SW 1271 (cell line): ENCODE measurements at regions not wholly inside any gene's neighbourhood (a gene's known extent, or its start where the extent isn't known, plus 50 kb on each side); places are given as distances from the start of the nearest gene placed in this dataset.

Source experiments
- DNase-seq, 2 experiments: peaks; one replicate each; lab custom pipeline; 2025; lab: John Stamatoyannopoulos, UW

GRCh38 chr3:189557824-189558223 is 73.4 kb upstream of the TP63 start:
- no peak for DNase-seq

- no peak for DNase-seq
These were observed 69.9 kb upstream of the TP63 start for GRCh38 chr3:189561256-189561655.

GRCh38 chr3:189563853-189564563 is 67.2 kb upstream of the TP63 start:
- peak; percentile 23 to 86 for DNase-seq

- DNase-seq: no peak
These were observed 64.5 kb upstream of the TP63 start for GRCh38 chr3:189566550-189567130.

GRCh38 chr3:189567322-189567721 is 63.9 kb upstream of the TP63 start:
- no peak for DNase-seq

- DNase-seq: no peak
These were observed 63.3 kb upstream of the TP63 start for GRCh38 chr3:189567766-189568420.

GRCh38 chr3:189568961-189569360 is 62.2 kb upstream of the TP63 start:
- no peak for DNase-seq

GRCh38 chr3:189569473-189569872 is 61.7 kb upstream of the TP63 start:
- no peak for DNase-seq

GRCh38 chr3:189570916-189571315 is 60.3 kb upstream of the TP63 start:
- no peak for DNase-seq

- no peak for DNase-seq
These were observed 58.9 kb upstream of the TP63 start for GRCh38 chr3:189572249-189572648.

GRCh38 chr3:189573004-189573403 is 58.2 kb upstream of the TP63 start:
- DNase-seq: no peak

- DNase-seq: no peak
These were observed 54.7 kb upstream of the TP63 start for GRCh38 chr3:189576486-189576885.

GRCh38 chr3:189577050-189577951 is 53.9 kb upstream of the TP63 start:
- DNase-seq: no peak

- DNase-seq: no peak
These were observed 51.0 kb upstream of the TP63 start for GRCh38 chr3:189580190-189580589.
